ENCODE measurements at regions not wholly inside any gene's neighbourhood (a gene's known extent, or its start where the extent isn't known, plus 50 kb on each side); places are given as distances from the start of the nearest gene placed in this dataset.
A peak's percentile ranks its signal among the peaks of the same experiment; 100 is the strongest.

DNA sequence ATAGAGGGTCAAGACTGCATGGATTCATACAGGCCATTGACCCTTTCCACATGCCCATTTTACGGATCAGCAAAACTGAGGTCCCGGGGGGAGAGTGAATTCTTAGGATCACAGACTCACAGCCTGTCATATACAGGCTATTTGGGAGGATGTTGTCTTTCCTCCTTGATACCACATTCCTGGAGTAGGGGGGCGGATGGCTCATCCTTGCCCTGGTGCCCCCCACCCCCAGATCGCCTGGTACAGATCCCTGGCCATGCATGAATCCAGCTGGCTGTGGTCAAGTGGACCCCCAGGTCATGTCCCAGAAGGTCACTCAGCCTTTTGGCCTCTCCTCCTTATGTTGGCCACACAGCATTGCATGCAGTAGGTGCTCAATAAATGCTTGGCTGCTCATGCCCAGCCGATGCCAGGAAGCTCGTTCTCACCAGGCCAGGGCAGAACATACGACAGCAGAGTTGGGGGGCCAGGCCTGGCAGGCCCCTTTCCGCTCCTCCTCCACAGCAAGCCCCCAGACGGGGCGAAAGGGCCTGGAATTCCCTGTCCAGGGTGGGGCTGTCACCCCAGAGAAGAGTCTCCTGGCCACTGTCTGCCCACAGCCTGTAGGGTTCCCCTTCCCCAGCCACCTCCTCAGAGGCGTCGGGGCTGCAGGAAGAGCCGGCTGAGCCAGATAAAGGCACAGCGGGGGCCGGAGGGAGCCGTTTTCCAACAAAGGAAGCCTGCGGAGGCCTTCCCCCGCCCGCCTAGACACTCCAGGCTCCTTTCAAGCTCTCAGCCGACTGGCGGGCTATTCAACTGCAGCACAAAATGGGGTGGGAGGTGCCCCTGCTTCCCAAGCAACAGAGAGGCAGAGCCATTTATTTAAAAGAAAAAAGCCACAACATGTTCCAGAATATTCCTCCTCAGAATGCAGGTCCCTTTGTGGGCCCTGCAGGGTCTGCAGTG lies 215.7 kb upstream of the CIBAR2 start:
- H3K27me3 ChIP-seq, result no peaks in the 10 kb centered on the region
- ATAC-seq, result peak in 1 of 4 donors; percentile 5
- TF ChIP-seq CTCF (IDR thresholded peaks at IDR 0.05), result no peak
- H3K9me3 ChIP-seq, result no peaks in the 10 kb centered on the region
- no peak for DNase-seq
- no peak overlapping the region for H3K4me3 ChIP-seq
- peaks cover 3 to 17% (median 9%) of the 10 kb centered on the region in 3 donors for H3K4me1 ChIP-seq
- WGBS, 2 donors, result 76 to 83% methylated on average over 21 of the region's 21 CpGs
- no peak overlapping the region for H3K27ac ChIP-seq
- no peaks in the 10 kb centered on the region for H3K36me3 ChIP-seq
- intact Hi-C loops (cut with DNase I), result no loop called here
- FAIRE-seq, result no peak

GRCh38 chr16:85328676-85329058 lies 216.4 kb upstream of the CIBAR2 start:
- Histone ChIP-seq H3K27me3 (no peaks in the 10 kb centered on the region), H3K27ac (no peak overlapping the region), H3K9me3 (no peaks in the 10 kb centered on the region), H3K36me3 (no peaks in the 10 kb centered on the region), H3K4me3 (no peak overlapping the region), H3K4me1 (peaks cover 0 to 11% (median 2%) of the 10 kb centered on the region in 3 donors)
- no peak for FAIRE-seq
- no peak for ATAC-seq
- no peak for TF ChIP-seq CTCF (IDR thresholded peaks at IDR 0.05)
- WGBS, 2 donors, result 56 to 75% methylated on average over 14 to 17 of the region's 17 CpGs
- intact Hi-C loops (cut with DNase I), result no loop called here
- DNase-seq, result peak in 1 of 6 donors; percentile 60

GRCh38 chr16:85329059-85329812 lies 217.0 kb upstream of the CIBAR2 start:
- H3K27me3 ChIP-seq, result no peaks in the 10 kb centered on the region
- no peak overlapping the region for H3K4me3 ChIP-seq
- ATAC-seq, result no peak
- no peak for FAIRE-seq
- WGBS, 2 donors, result 72% methylated on average over 28 of the region's 28 CpGs
- H3K27ac ChIP-seq, result no peak overlapping the region
- no peaks in the 10 kb centered on the region for H3K36me3 ChIP-seq
- peak in 1 of 6 donors; percentile 63 for DNase-seq
- intact Hi-C loops (cut with DNase I), result no loop called here
- no peaks in the 10 kb centered on the region for H3K9me3 ChIP-seq
- H3K4me1 ChIP-seq, result peaks cover 0 to 12% (median 0%) of the 10 kb centered on the region in 3 donors
- no peak for TF ChIP-seq CTCF (IDR thresholded peaks at IDR 0.05)

GRCh38 chr16:85330006-85330693 lies 217.9 kb upstream of the CIBAR2 start:
- WGBS, 2 donors, result 72 to 73% methylated on average over 21 of the region's 21 CpGs
- FAIRE-seq (no peak), DNase-seq (no peak)

More at GRCh38 chr16:85330006-85330693, 217.9 kb upstream of the CIBAR2 start:
- ATAC-seq, result no peak
- no peak overlapping the region for H3K4me3 ChIP-seq
- no peaks in the 10 kb centered on the region for H3K36me3 ChIP-seq
- H3K27me3 ChIP-seq, result no peaks in the 10 kb centered on the region
- intact Hi-C loops (cut with DNase I), result no loop called here
- H3K27ac ChIP-seq, result peak overlapping the region in 1 of 4 donors; percentile 22
- no peak for TF ChIP-seq CTCF (IDR thresholded peaks at IDR 0.05)
- H3K9me3 ChIP-seq, result no peaks in the 10 kb centered on the region
- peaks cover 0 to 16% (median 4%) of the 10 kb centered on the region in 3 donors for H3K4me1 ChIP-seq

Data from pancreas (tissue), 10 donors.